IPS DF 6.9 (cell line): ENCODE measurements at regions not wholly inside any gene's neighbourhood (a gene's known extent, or its start where the extent isn't known, plus 50 kb on each side); places are given as distances from the start of the nearest gene placed in this dataset.

Experiments used
- DNase-seq: peaks from one replicate; pipeline ENCODE4 v3.0.0-alpha.2; 2013; ENCODE audit warnings: low read depth, low spot score
- H3K27ac ChIP-seq: one replicate; pipeline ENCODE4 v1.5.1; 2013; ENCODE audit warnings: low read length, control low read depth
- H3K27me3 ChIP-seq: 2 replicates; pipeline ENCODE4 v1.6.1; 2013; ENCODE audit warnings: mild to moderate bottlenecking, low read length; ENCODE audit not compliant: control insufficient read depth, insufficient read depth
- H3K36me3 ChIP-seq: 2 replicates; pipeline ENCODE4 v1.6.1; 2013; ENCODE audit warnings: low read length; ENCODE audit not compliant: control insufficient read depth, insufficient read depth
- H3K4me1 ChIP-seq: 2 replicates; pipeline ENCODE4 v1.6.1; 2013; ENCODE audit warnings: low read length; ENCODE audit not compliant: control insufficient read depth, insufficient read depth
- H3K4me3 ChIP-seq: 2 replicates; pipeline ENCODE4 v1.5.1; 2013; ENCODE audit warnings: mild to moderate bottlenecking, low read length
- H3K9me3 ChIP-seq: 2 replicates; pipeline ENCODE4 v1.6.1; 2013; ENCODE audit warnings: low read length, inconsistent platforms; ENCODE audit not compliant: control insufficient read depth, insufficient read depth
- WGBS: extraction: QIAGEN DNeasy Blood & Tissue Kit; methylation state at CpG from one replicate; pipeline ENCODE4 v1.1.7; 2013; ENCODE audit warnings: mixed read lengths, missing lambda C conversion rate; ENCODE audit not compliant: insufficient read length, insufficient coverage; 5-methylcytosine and 5-hydroxymethylcytosine counted together

- no CpG with 5 or more reads among the region's 3 CpGs for WGBS
- Histone ChIP-seq H3K4me1 (peaks cover 1% of the 10 kb centered on the region; the same call in 1 of the 2 replicates), H3K4me3 (no peak overlapping the region), H3K9me3 (no peaks in the 10 kb centered on the region), H3K27me3 (no peaks in the 10 kb centered on the region), H3K36me3 (no peaks in the 10 kb centered on the region), H3K27ac (no peak overlapping the region)
- DNase-seq: no peak
These were observed 214.5 kb downstream of the NAF1 start for GRCh38 chr4:162952232-162952631.

- H3K36me3 ChIP-seq: no peaks in the 10 kb centered on the region
- H3K27ac ChIP-seq: no peak overlapping the region
- no peaks in the 10 kb centered on the region for H3K9me3 ChIP-seq
- H3K4me3 ChIP-seq: no peak overlapping the region
- no peaks in the 10 kb centered on the region for H3K4me1 ChIP-seq
- no peak for DNase-seq
- no peaks in the 10 kb centered on the region for H3K27me3 ChIP-seq
These were observed 221.0 kb downstream of the NAF1 start for GRCh38 chr4:162945713-162946112.

DNA sequence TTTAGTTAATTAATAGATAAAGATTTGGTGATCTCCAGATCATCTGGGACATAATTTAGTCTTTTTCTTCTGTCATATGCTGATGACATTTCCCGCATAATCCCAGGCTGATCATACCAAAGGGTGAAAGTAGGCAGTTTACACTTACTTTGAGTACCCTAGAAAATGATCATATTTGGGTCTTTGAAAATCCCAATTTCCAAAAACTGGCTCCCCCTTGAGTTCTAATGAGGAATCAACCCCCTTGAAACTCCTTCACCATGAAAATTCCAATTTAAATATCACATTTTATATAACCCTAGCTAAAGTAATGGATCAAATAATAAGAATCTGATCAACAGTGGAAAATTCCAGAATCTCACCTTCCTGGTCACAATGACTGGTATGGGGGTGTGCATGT is 223.4 kb downstream of the NAF1 start:
- H3K4me3 ChIP-seq: no peak overlapping the region
- no peaks in the 10 kb centered on the region for H3K27me3 ChIP-seq
- no peak overlapping the region for H3K27ac ChIP-seq
- no CpG with 5 or more reads among the region's 1 CpG for WGBS
- no peaks in the 10 kb centered on the region for H3K36me3 ChIP-seq
- no peak for DNase-seq
- H3K4me1 ChIP-seq: no peaks in the 10 kb centered on the region
- H3K9me3 ChIP-seq: no peaks in the 10 kb centered on the region

GRCh38 chr4:162938738-162939485 is 227.8 kb downstream of the NAF1 start:
- no peaks in the 10 kb centered on the region for H3K9me3 ChIP-seq
- no peaks in the 10 kb centered on the region for H3K27me3 ChIP-seq
- DNase-seq: no peak
- H3K36me3 ChIP-seq: no peaks in the 10 kb centered on the region
- H3K4me1 ChIP-seq: no peaks in the 10 kb centered on the region
- H3K4me3 ChIP-seq: no peak overlapping the region
- no peak overlapping the region for H3K27ac ChIP-seq
- no CpG with 5 or more reads among the region's 1 CpG for WGBS

DNA sequence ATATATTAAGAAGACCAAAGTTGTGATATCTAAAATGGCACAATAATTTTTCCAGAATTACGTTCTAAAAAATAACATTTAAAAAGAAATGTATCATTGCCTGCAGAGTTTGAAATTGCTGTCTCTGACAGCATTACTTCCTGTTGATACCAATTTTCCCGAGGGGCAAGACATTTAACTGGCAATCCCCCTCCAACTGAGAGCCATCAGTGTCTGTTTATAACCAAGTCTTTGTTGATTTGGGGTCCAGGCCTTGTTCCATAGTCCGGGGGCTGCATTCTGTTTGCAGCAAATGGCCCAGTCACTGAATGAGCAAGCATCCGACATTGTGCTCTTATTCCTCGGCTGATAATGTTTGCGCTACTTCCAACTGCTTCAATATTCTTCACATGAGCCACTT is 231.5 kb downstream of the NAF1 start:
- no peak overlapping the region for H3K27ac ChIP-seq
- no CpG with 5 or more reads among the region's 6 CpGs for WGBS
- no peaks in the 10 kb centered on the region for H3K4me1 ChIP-seq
- no peaks in the 10 kb centered on the region for H3K9me3 ChIP-seq
- H3K27me3 ChIP-seq: no peaks in the 10 kb centered on the region
- no peak for DNase-seq
- no peak overlapping the region for H3K4me3 ChIP-seq
- no peaks in the 10 kb centered on the region for H3K36me3 ChIP-seq

DNA sequence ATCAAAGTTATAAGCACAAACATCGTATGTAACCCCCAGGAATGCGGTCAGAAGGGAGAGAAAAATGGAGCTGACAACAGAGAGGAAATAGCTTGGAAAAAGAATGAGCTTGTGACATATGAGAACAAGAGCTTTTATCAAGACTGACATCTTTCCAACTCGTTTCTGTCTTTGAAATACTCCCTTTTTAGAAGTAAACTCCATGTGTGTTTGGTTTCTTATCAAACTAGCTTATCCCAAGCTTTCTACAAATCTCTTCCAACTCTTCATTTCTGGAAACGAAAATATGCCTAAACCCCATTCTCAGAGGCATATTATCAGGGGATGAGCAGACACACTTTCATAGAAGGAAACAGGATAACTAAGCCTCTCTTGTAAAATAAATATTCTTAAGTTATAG is 235.4 kb downstream of the NAF1 start:
- Histone ChIP-seq H3K4me1 (no peaks in the 10 kb centered on the region), H3K27me3 (no peaks in the 10 kb centered on the region), H3K27ac (no peak overlapping the region), H3K4me3 (no peak overlapping the region), H3K36me3 (no peaks in the 10 kb centered on the region), H3K9me3 (no peaks in the 10 kb centered on the region)
- DNase-seq: no peak
- WGBS: no CpG with 5 or more reads among the region's 4 CpGs

GRCh38 chr4:162921178-162921785 is 245.4 kb downstream of the NAF1 start:
- H3K9me3 ChIP-seq: no peaks in the 10 kb centered on the region

DNA sequence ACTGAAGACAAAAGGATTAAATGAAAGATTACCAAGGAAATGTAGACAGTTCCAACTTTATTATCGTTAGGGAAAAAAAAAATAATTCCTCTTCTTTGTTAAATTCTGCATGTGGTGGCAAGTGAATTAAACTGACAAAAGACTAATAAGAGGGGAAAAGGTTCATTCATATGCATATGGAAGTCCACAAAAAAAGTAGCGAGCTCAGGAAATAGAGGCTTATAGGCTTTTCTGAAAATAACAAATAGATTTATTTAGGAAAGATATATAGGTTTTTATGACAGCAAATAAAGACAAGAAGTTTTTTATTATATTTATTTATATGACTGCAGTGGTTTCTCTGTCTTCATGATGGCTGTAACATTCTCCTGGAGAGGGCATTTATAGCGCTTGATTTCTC is 246.0 kb downstream of the NAF1 start:
- WGBS: no CpG with 5 or more reads among the region's 3 CpGs

More at GRCh38 chr4:162921178-162921785, 245.4 kb downstream of the NAF1 start:
- no CpG with 5 or more reads among the region's 9 CpGs for WGBS
- no peak overlapping the region for H3K27ac ChIP-seq
- H3K4me3 ChIP-seq: no peak overlapping the region
- DNase-seq: peak; percentile 11
- no peaks in the 10 kb centered on the region for H3K4me1 ChIP-seq
- no peaks in the 10 kb centered on the region for H3K27me3 ChIP-seq
- H3K36me3 ChIP-seq: no peaks in the 10 kb centered on the region

GRCh38 chr4:162912482-162912881 is 254.2 kb downstream of the NAF1 start:
- Histone ChIP-seq H3K4me3 (no peak overlapping the region), H3K27ac (no peak overlapping the region), H3K4me1 (no peaks in the 10 kb centered on the region), H3K36me3 (no peaks in the 10 kb centered on the region), H3K27me3 (no peaks in the 10 kb centered on the region), H3K9me3 (no peaks in the 10 kb centered on the region)
- no peak for DNase-seq
- no CpG with 5 or more reads among the region's 2 CpGs for WGBS

More for the DNA sequence above, 246.0 kb downstream of the NAF1 start:
- Histone ChIP-seq H3K4me1 (no peaks in the 10 kb centered on the region), H3K27ac (no peak overlapping the region), H3K9me3 (no peaks in the 10 kb centered on the region), H3K4me3 (no peak overlapping the region), H3K36me3 (no peaks in the 10 kb centered on the region), H3K27me3 (no peaks in the 10 kb centered on the region)
- no peak for DNase-seq

- H3K36me3 ChIP-seq: no peaks in the 10 kb centered on the region
- H3K27me3 ChIP-seq: no peaks in the 10 kb centered on the region
- 0 out of 2 replicates have a peak, but pooled peaks cover under 1% of the 10 kb centered on the region for H3K9me3 ChIP-seq
- no peak for DNase-seq
- no peak overlapping the region for H3K4me3 ChIP-seq
- no peak overlapping the region for H3K27ac ChIP-seq
- no peaks in the 10 kb centered on the region for H3K4me1 ChIP-seq
- no CpG with 5 or more reads among the region's 3 CpGs for WGBS
These were observed 255.3 kb downstream of the NAF1 start for GRCh38 chr4:162911349-162911748.

GRCh38 chr4:162909952-162910351 is 256.7 kb downstream of the NAF1 start:
- H3K27ac ChIP-seq: no peak overlapping the region
- DNase-seq: no peak
- no peaks in the 10 kb centered on the region for H3K27me3 ChIP-seq
- no peaks in the 10 kb centered on the region for H3K4me1 ChIP-seq
- no CpG with 5 or more reads among the region's 2 CpGs for WGBS
- no peak overlapping the region for H3K4me3 ChIP-seq
- H3K36me3 ChIP-seq: no peaks in the 10 kb centered on the region
- H3K9me3 ChIP-seq: 0 out of 2 replicates have a peak, but pooled peaks cover 2% of the 10 kb centered on the region
